Right lobe of liver (tissue), 6 donors: ENCODE measurements at regions not wholly inside any gene's neighbourhood (a gene's known extent, or its start where the extent isn't known, plus 50 kb on each side); places are given as distances from the start of the nearest gene placed in this dataset.

Experiments
- ATAC-seq, 4 donors: fragments of 200-7000 bp; cut with Tn5 transposase; one replicate each; pipeline ENCODE4 v1.9.1; 2020; ENCODE audit warnings: mild to moderate bottlenecking in 4 of 4, moderate library complexity in 4 of 4
- DNase-seq, 3 donors: peaks; one replicate each; pipeline ENCODE4 v3.0.0-alpha.2; 2020
- H3K27ac ChIP-seq, 3 donors: fragments of 200-600 bp; one replicate each; pipeline ENCODE4 v1.8.0; 2022
- H3K27me3 ChIP-seq, 2 donors: fragments of 200-600 bp; one replicate each; pipeline ENCODE4 v1.8.0; 2022
- H3K36me3 ChIP-seq, 4 donors: fragments of 200-600 bp; sonication (generic) in 1 of 4; one replicate each; pipeline versions ENCODE4 v1.5.1 to v1.8.0; 2017 to 2022; ENCODE audit warnings: control low read depth in 1 of 4
- H3K4me1 ChIP-seq, 4 donors: fragments of 200-600 bp; sonication (generic) in 1 of 4; one replicate each; pipeline versions ENCODE4 v1.5.1 to v1.8.0; 2017 to 2022; ENCODE audit warnings: control low read depth in 1 of 4
- H3K4me3 ChIP-seq, 3 donors: fragments of 200-600 bp; one replicate each; pipeline ENCODE4 v1.8.0; 2022
- H3K9me3 ChIP-seq, 4 donors: fragments of 200-600 bp; sonication (generic) in 1 of 4; one replicate each; pipeline versions ENCODE4 v1.5.1 to v1.8.0; 2017 to 2022; ENCODE audit warnings: control low read depth in 1 of 4
- POLR2A ChIP-seq: fragments of 450-650 bp; IDR thresholded peaks from one replicate; pipeline ENCODE4 v1.6.1; 2017; ENCODE audit warnings: antibody characterized with exemption, mild to moderate bottlenecking
- WGBS: methylation state at CpG from one replicate; pipeline ENCODE4 v1.1.6; 2018; ENCODE audit warnings: low coverage, low lambda C conversion rate; ENCODE audit not compliant: insufficient coverage; ENCODE audit errors: missing lambda C conversion rate; 5-methylcytosine and 5-hydroxymethylcytosine counted together
- intact Hi-C, 2 donors: fragments of 100-400 bp; cut with DNase I; formaldehyde crosslinking; loops; one replicate each; pipeline versions ENCODE4 v1.11.2 to v1.14.1; 2022
- TF ChIP-seq, protein P1 (sequence below), 4 donors: fragments of 200-600 bp in 3 of 4; fragments of 450-650 bp in 1 of 4; IDR thresholded peaks; one replicate each; pipeline versions ENCODE4 v1.5.1 to v1.8.0; 2016 to 2022; ENCODE audit warnings: antibody characterized with exemption in 4 of 4, mild to moderate bottlenecking in 2 of 4
- donor health status: DM: no; HTN: yes; CAD: no.
- donor health status: DM: no; HTN: no; CAD: no.
- donor health status: DM: no; HTN: no; CAD: no.
- donor health status: DM: no; HTN: yes; CAD: no.
- donor health status: DM: no; HTN: yes; CAD: no.

DNA sequence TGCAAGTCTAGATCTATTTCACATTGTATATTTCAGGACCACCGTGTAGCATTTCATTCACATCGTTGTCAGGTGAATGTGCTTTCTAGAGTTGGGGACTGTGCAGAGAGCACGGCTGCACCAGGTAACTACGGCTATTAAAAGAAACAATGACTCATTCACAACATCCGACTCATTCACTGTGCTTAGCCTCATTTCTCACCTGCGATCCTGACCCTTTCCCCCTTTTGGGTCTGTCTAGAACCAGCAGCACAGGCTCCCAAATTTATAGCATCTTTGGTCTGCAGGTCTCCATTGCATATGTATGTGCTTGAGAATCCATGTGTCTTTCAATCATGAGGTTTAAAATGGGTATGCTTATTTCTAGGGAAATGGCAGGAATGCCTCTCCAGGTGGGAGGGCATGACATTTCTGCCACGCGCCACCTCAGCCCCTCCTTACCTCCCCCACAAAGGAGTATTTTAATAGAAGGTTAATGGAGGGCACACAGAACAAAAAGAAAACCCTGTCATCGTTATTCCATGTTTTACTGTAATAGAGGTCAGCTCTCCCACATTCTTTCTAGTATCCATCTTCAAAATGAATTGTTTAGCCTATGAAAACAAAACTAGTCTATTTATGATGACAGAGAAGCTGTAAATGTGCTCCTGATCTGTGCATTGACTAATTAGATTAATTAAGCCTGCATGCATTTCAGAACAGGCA, 246.7 kb upstream of the EPHA4 start:
- WGBS = 62% methylated on average over 9 of the region's 9 CpGs
- Histone ChIP-seq H3K9me3 (no peaks in the 10 kb centered on the region), H3K36me3 (no peaks in the 10 kb centered on the region), H3K4me1 (no peaks in the 10 kb centered on the region), H3K27me3 (no peaks in the 10 kb centered on the region), H3K27ac (no peak overlapping the region), H3K4me3 (no peak overlapping the region)
- TF ChIP-seq POLR2A = no peak
- TF ChIP-seq, protein P1, sequence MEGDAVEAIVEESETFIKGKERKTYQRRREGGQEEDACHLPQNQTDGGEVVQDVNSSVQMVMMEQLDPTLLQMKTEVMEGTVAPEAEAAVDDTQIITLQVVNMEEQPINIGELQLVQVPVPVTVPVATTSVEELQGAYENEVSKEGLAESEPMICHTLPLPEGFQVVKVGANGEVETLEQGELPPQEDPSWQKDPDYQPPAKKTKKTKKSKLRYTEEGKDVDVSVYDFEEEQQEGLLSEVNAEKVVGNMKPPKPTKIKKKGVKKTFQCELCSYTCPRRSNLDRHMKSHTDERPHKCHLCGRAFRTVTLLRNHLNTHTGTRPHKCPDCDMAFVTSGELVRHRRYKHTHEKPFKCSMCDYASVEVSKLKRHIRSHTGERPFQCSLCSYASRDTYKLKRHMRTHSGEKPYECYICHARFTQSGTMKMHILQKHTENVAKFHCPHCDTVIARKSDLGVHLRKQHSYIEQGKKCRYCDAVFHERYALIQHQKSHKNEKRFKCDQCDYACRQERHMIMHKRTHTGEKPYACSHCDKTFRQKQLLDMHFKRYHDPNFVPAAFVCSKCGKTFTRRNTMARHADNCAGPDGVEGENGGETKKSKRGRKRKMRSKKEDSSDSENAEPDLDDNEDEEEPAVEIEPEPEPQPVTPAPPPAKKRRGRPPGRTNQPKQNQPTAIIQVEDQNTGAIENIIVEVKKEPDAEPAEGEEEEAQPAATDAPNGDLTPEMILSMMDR (IDR thresholded peaks at IDR 0.05) = no peak
- ATAC-seq = no peak
- DNase-seq = no peak
- intact Hi-C loops = no loop called here

DNA sequence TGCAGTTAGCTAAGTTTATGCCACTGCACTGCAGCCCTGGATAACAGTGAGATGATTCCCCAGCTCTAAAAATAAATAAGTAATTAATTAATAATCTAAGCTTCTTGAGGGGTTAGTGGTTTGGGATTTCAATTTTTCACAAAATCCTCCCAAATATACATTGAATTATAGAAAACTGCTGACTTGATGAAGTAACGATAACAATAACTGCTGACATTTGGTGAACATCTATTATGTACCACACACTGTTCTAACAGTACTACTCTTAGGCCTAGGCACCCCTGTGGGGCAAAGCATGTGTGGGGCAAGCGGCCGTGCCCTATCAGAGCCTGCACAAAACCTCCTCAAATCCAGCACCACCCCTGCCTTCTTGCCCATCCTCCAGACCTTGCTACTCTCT, 245.8 kb upstream of the EPHA4 start:
- Histone ChIP-seq H3K4me3 (no peak overlapping the region), H3K36me3 (no peaks in the 10 kb centered on the region), H3K27ac (no peak overlapping the region), H3K27me3 (no peaks in the 10 kb centered on the region), H3K9me3 (no peaks in the 10 kb centered on the region), H3K4me1 (no peaks in the 10 kb centered on the region)
- DNase-seq (no peak), ATAC-seq (no peak)
- intact Hi-C loops = no loop called here
- no peak for TF ChIP-seq POLR2A
- TF ChIP-seq, protein P1 (IDR thresholded peaks at IDR 0.05) = no peak
- WGBS = 67% methylated on average over 2 of the region's 3 CpGs

DNA sequence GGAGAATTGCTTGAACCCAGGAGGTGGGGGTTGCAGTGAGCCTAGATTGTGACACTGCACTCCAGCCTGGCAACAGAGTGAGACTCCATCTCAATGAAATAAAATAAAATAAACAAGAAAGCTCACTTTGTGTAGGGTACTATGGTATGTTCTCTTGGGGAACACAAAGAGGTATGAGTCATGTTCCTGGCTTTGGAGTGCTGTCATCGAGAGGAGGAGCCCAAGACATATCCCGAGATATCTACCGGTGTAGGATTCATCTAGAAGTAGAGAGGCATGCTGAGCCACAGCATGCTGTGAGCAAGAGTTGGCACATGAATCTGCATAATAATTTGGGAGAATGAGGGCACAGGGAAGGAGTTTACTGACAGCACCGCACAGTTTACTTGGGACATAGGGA, 244.9 kb upstream of the EPHA4 start:
- Histone ChIP-seq H3K27me3 (no peaks in the 10 kb centered on the region), H3K9me3 (no peaks in the 10 kb centered on the region), H3K4me1 (no peaks in the 10 kb centered on the region), H3K36me3 (no peaks in the 10 kb centered on the region), H3K27ac (no peak overlapping the region), H3K4me3 (no peak overlapping the region)
- 90% methylated on average over 4 of the region's 4 CpGs for WGBS
- DNase-seq = no peak
- no peak for ATAC-seq
- intact Hi-C loops = no loop called here
- TF ChIP-seq, protein P1 (IDR thresholded peaks at IDR 0.05) = no peak
- no peak for TF ChIP-seq POLR2A

DNA sequence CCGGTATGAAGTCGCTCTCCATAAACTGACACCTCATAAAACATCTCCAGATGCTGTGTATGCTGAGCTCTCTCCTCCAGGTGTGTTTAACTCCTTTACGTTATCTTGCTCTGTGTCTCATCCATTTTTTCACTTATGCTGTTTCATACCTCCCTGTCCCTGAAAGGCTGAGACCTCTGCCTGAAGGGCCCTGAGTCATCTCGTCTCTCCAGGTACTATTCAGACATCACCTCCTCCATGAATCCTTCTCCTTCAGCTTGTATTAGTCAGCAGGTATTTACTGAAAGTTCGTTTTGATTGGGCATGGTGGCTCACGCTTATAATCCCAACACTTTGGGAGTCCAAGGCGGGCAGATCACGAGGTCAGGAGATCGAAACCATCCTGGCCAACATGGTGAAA, 244.5 kb upstream of the EPHA4 start:
- H3K36me3 ChIP-seq = no peaks in the 10 kb centered on the region
- 57% methylated on average over 9 of the region's 9 CpGs for whole genome bisulfite sequencing
- no peaks in the 10 kb centered on the region for H3K27me3 ChIP-seq
- no peak for DNase-seq
- intact Hi-C loops = no loop called here
- no peak overlapping the region for H3K27ac ChIP-seq
- no peak overlapping the region for H3K4me3 ChIP-seq
- TF ChIP-seq POLR2A = no peak
- TF ChIP-seq, protein P1 (IDR thresholded peaks at IDR 0.05) = no peak
- no peaks in the 10 kb centered on the region for H3K9me3 ChIP-seq
- H3K4me1 ChIP-seq = no peaks in the 10 kb centered on the region
- ATAC-seq = no peak

DNA sequence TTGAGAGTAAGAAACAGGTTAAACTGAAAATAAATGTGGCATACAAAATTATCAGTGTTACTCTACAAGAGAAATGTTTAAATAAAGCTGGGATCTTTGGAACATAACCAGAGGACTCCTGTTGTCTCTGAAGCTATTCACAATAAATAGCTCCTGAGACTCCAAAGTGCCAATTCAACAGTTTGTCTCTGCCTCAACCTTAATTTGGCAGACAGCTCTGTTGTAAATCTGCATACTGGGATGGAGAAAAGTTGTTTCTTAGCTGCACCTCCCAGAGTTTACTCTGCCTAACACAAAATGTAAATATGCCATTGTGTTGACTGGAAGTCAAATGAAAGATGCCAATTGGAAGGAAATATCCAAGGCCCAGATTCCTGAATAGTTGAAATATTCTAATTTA, 238.5 kb upstream of the EPHA4 start:
- DNase-seq (no peak), ATAC-seq (no peak)
- H3K27ac ChIP-seq = no peak overlapping the region
- intact Hi-C loops = no loop called here
- H3K27me3 ChIP-seq = no peaks in the 10 kb centered on the region
- no peaks in the 10 kb centered on the region for H3K9me3 ChIP-seq
- no peak for TF ChIP-seq POLR2A
- TF ChIP-seq, protein P1 (IDR thresholded peaks at IDR 0.05) = no peak
- H3K4me3 ChIP-seq = no peak overlapping the region
- no peaks in the 10 kb centered on the region for H3K4me1 ChIP-seq
- no peaks in the 10 kb centered on the region for H3K36me3 ChIP-seq
